HepG2 (cell line): ENCODE measurements at regions not wholly inside any gene's neighbourhood (a gene's known extent, or its start where the extent isn't known, plus 50 kb on each side); places are given as distances from the start of the nearest gene placed in this dataset.

Experiments
- ATAC-seq: fragments of 200-7000 bp; cut with Tn5 transposase; 3 replicates; pipeline ENCODE4 v1.9.1; 2020; ENCODE audit warnings: mild to moderate bottlenecking, moderate library complexity
- BruUV-seq: library from RNA; stranded (reverse); fragments of 400-500 nt; replicated peaks from 2 replicates; lab custom pipeline; 2021; lab: Mats Ljungman, UMichigan
- CTCF ChIA-PET: fragments of 300-600 bp; formaldehyde crosslinking; extraction: SDS; loops from one replicate; lab custom pipeline; 2021; ENCODE audit warnings: low total read pairs, inconsistent platforms, low intra/inter-chr PET ratio; lab: Yijun Ruan, JAX
- POLR2A ChIA-PET: fragments of 350-600 bp; sonication (Branson Sonifier 250); formaldehyde crosslinking; loops from one replicate; lab custom pipeline; 2020; ENCODE audit warnings: antibody characterized with exemption, inconsistent platforms; lab: Yijun Ruan, JAX
- DNase-seq: peaks from one replicate; pipeline ENCODE4 v3.0.0-alpha.2; 2015; ENCODE audit warnings: low spot score
- FAIRE-seq: peaks from 3 replicates; lab custom pipeline; 2011; peaks lifted over from hg19 to GRCh38; lab: Jason Lieb, UNC
- H2AFZ ChIP-seq: one replicate; pipeline ENCODE4 v1.6.1; 2011; ENCODE audit warnings: low read length, inconsistent platforms
- H3K27ac ChIP-seq: fragments of 300-600 bp; 3 replicates; pipeline ENCODE4 v1.8.0; 2011; ENCODE audit warnings: mixed run types, mild to moderate bottlenecking, mixed read lengths, low read length, inconsistent platforms; ENCODE audit not compliant: insufficient read depth; ENCODE audit errors: extremely low read length
- H3K27me3 ChIP-seq, 2 experiments: fragments of 200-600 bp in 1 of 2; 2 replicates in 1 of 2; 3 replicates in 1 of 2; pipeline versions ENCODE4 v1.6.0 to v1.8.0; 2011; ENCODE audit warnings: low read length in 2 of 2, mild to moderate bottlenecking in 2 of 2, moderate library complexity in 2 of 2, inconsistent platforms in 1 of 2; ENCODE audit not compliant: insufficient read depth in 2 of 2, control insufficient read depth in 1 of 2
- H3K36me3 ChIP-seq, 2 experiments: fragments of 200-600 bp in 1 of 2; replicated peaks in 1 of 2; 2 replicates in 1 of 2; 3 replicates in 1 of 2; pipeline versions ENCODE4 v1.5.1 to v1.8.0; 2011; ENCODE audit warnings: low read length in 2 of 2, inconsistent platforms in 1 of 2; ENCODE audit not compliant: insufficient read depth in 2 of 2, control insufficient read depth in 1 of 2
- H3K4me1 ChIP-seq: 2 replicates; pipeline ENCODE4 v1.5.1; 2012; ENCODE audit warnings: low read length, inconsistent platforms; ENCODE audit not compliant: insufficient read depth
- H3K4me2 ChIP-seq: 2 replicates; pipeline ENCODE4 v1.6.0; 2011; ENCODE audit warnings: low read depth, low read length, inconsistent platforms
- H3K4me3 ChIP-seq, 3 experiments: fragments of 200-600 bp in 1 of 3; sonication (generic), shearing (Covaris generic) in 1 of 3; replicated peaks in 1 of 3; 2 replicates each; pipeline ENCODE4 v1.5.1; 2011 to 2016; ENCODE audit warnings: low read length in 3 of 3, inconsistent platforms in 2 of 3, low read depth in 2 of 3, mild to moderate bottlenecking in 2 of 3, control low read depth in 1 of 3, mixed read lengths in 1 of 3; ENCODE audit not compliant: insufficient read depth in 1 of 3
- H3K79me2 ChIP-seq: one replicate; pipeline ENCODE4 v1.6.1; 2011; ENCODE audit warnings: low read length, inconsistent platforms; ENCODE audit not compliant: insufficient read depth
- H3K9ac ChIP-seq: 2 replicates; pipeline ENCODE4 v1.6.0; 2011; ENCODE audit warnings: mild to moderate bottlenecking, low read depth, low read length, inconsistent platforms; ENCODE audit not compliant: insufficient read depth
- H3K9me3 ChIP-seq: 2 replicates; pipeline ENCODE4 v1.5.1; 2012; ENCODE audit warnings: mild to moderate bottlenecking, low read length
- H4K20me1 ChIP-seq: 2 replicates; pipeline ENCODE4 v1.6.0; 2011; ENCODE audit warnings: inconsistent platforms, mild to moderate bottlenecking, low read length, moderate library complexity; ENCODE audit not compliant: insufficient read depth
- ARID2 ChIP-seq: sonication (generic); formaldehyde crosslinking; IDR thresholded peaks from 2 replicates; pipeline ENCODE4 v1.8.1; 2022; ENCODE audit warnings: mild to moderate bottlenecking, missing genetic modification reagents, borderline replicate concordance
- GPBP1L1 ChIP-seq: sonication (generic); formaldehyde crosslinking; IDR thresholded peaks from 2 replicates; pipeline ENCODE4 v1.5.0; 2020; ENCODE audit warnings: mild to moderate bottlenecking, missing genetic modification reagents
- JDP2 ChIP-seq: sonication (generic); formaldehyde crosslinking; IDR thresholded peaks from 2 replicates; pipeline ENCODE4 v1.8.1; 2022; ENCODE audit warnings: missing genetic modification reagents, borderline replicate concordance
- KAT7 ChIP-seq: IDR thresholded peaks from 2 replicates; pipeline ENCODE4 v1.6.1; 2018; ENCODE audit warnings: borderline replicate concordance, missing compliant biosample characterization
- MAZ ChIP-seq, 2 experiments: sonication (generic) in 1 of 2; formaldehyde crosslinking in 1 of 2; IDR thresholded peaks; 2 replicates each; pipeline versions ENCODE4 v1.5.0 to v1.6.1; 2012 to 2020; ENCODE audit warnings: low read depth in 2 of 2, mild to moderate bottlenecking in 2 of 2, borderline replicate concordance in 1 of 2, improper control_type of control experiment in 1 of 2, low read length in 1 of 2, missing genetic modification reagents in 1 of 2, moderate library complexity in 1 of 2
- MEF2D ChIP-seq: sonication (generic); formaldehyde crosslinking; IDR thresholded peaks from 2 replicates; pipeline ENCODE4 v1.5.1; 2020; ENCODE audit warnings: mild to moderate bottlenecking, missing genetic modification reagents
- NCOA1 ChIP-seq: sonication (generic); formaldehyde crosslinking; IDR thresholded peaks from 2 replicates; pipeline ENCODE4 v1.9.0; 2021; ENCODE audit warnings: missing genetic modification reagents
- NRL ChIP-seq: sonication (generic); formaldehyde crosslinking; IDR thresholded peaks from 2 replicates; pipeline ENCODE4 v1.5.0; 2020; ENCODE audit warnings: missing genetic modification reagents, mild to moderate bottlenecking, moderate library complexity, borderline replicate concordance
- RARA ChIP-seq: IDR thresholded peaks from 2 replicates; pipeline ENCODE4 v1.6.1; 2016; ENCODE audit warnings: missing genetic modification reagents, missing compliant biosample characterization
- SALL1 ChIP-seq: sonication (generic); formaldehyde crosslinking; IDR thresholded peaks from 2 replicates; pipeline ENCODE4 v1.8.0; 2022; ENCODE audit warnings: mild to moderate bottlenecking, missing genetic modification reagents
- SMAD3 ChIP-seq: sonication (generic); formaldehyde crosslinking; IDR thresholded peaks from 2 replicates; pipeline ENCODE4 v1.4.0; 2020; ENCODE audit warnings: missing genetic modification reagents
- SP2 ChIP-seq: sonication (generic); formaldehyde crosslinking; IDR thresholded peaks from 2 replicates; pipeline ENCODE4 v1.5.1; 2020; ENCODE audit warnings: mild to moderate bottlenecking, missing genetic modification reagents
- SRSF1 ChIP-seq: fragments of 200-400 bp; formaldehyde crosslinking; optimal IDR thresholded peaks from 2 replicates; pipeline ENCODE3; 2017; ENCODE audit warnings: mild to moderate bottlenecking, low read depth, low read length, moderate library complexity
- U2AF1 ChIP-seq: fragments of 200-400 bp; formaldehyde crosslinking; optimal IDR thresholded peaks from 2 replicates; pipeline ENCODE3; 2017; ENCODE audit warnings: mild to moderate bottlenecking, low read depth, low read length
- ZNF331 ChIP-seq: sonication (generic); formaldehyde crosslinking; IDR thresholded peaks from 2 replicates; pipeline ENCODE4 v1.4.0; 2020; ENCODE audit warnings: missing genetic modification reagents
- ZNF333 ChIP-seq: sonication (generic); formaldehyde crosslinking; IDR thresholded peaks from 2 replicates; pipeline ENCODE4 v1.4.0; 2020; ENCODE audit warnings: mild to moderate bottlenecking, missing genetic modification reagents, borderline replicate concordance
- ZNF354B ChIP-seq: sonication (generic); formaldehyde crosslinking; IDR thresholded peaks from 2 replicates; pipeline ENCODE4 v1.8.0; 2022; ENCODE audit warnings: mild to moderate bottlenecking, missing genetic modification reagents
- ZNF510 ChIP-seq: sonication (generic); formaldehyde crosslinking; IDR thresholded peaks from 2 replicates; pipeline ENCODE4 v1.4.0; 2020; ENCODE audit warnings: low read depth, mild to moderate bottlenecking, missing genetic modification reagents
- WGBS: methylation state at CpG from one replicate; pipeline ENCODE4 v1.1.6; 2017; ENCODE audit warnings: low lambda C conversion rate; 5-methylcytosine and 5-hydroxymethylcytosine counted together
- in situ Hi-C: cut with HindIII; loops from 2 replicates; pipeline ENCODE4 v1.10.0; 2017; ENCODE audit warnings: low pct_unique_long_range_greater_than_20kb; ENCODE audit not compliant: extremely low pct_ligation_motif_present
- intact Hi-C: fragments of 100-400 bp; cut with micrococcal nuclease; formaldehyde crosslinking; loops from one replicate; pipeline ENCODE4 v1.10.0; 2022; ENCODE audit not compliant: unreplicated experiment
- TF ChIP-seq, protein P1 (sequence below): sonication (generic); formaldehyde crosslinking; IDR thresholded peaks from 2 replicates; pipeline ENCODE4 v1.4.0; 2020; ENCODE audit warnings: missing genetic modification reagents

DNA sequence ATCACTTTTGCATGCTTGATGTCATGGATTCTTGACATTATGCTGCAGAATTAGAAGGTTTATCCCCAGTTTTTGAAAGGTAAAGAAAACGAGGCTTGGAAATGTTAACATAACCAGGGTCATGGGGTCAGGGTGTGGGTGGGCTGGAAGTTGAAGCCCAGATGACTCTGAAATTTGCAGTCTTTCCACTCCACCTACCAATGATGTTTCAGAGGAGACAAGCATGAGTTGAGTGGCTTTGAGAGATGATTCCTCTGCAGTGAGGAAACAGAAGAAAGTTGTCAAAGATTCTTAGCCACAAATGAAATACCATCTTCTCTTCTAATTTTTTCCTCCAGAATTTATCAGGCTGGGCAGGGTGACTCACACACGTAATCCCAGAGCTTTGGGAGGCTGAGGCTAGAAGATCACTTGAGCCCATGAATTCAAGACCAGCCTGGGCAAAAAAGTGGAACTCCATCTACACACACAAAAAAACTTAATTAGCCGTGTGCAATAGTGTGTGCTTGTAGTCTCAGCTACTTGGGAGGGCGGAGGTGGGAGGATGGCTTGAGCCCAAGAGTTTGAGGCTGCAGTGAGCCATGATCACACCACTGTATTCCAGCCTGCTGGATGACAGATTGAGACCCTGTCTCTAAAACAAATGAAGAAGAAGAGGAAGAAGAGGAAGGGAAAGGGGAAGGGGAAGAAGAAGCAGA lies 239.1 kb upstream of the AUTS2 start:
- H3K79me2 ChIP-seq: no peaks in the 10 kb centered on the region
- no peaks in the 10 kb centered on the region for H4K20me1 ChIP-seq
- no peak for ATAC-seq
- WGBS: 3% methylated on average over 4 of the region's 4 CpGs
- intact Hi-C loops: no loop called here
- no peak overlapping the region for H3K4me2 ChIP-seq
- H2AFZ ChIP-seq: no peak overlapping the region
- no peak overlapping the region for H3K9ac ChIP-seq
- no peaks in the 10 kb centered on the region for H3K4me1 ChIP-seq
- H3K4me3 ChIP-seq: no peak overlapping the region
- no peaks in the 10 kb centered on the region for H3K36me3 ChIP-seq
- in situ Hi-C loops: no loop called here
- no peak for FAIRE-seq
- no peaks in the 10 kb centered on the region for H3K27me3 ChIP-seq
- H3K9me3 ChIP-seq: no peaks in the 10 kb centered on the region
- no peak overlapping the region for H3K27ac ChIP-seq
- DNase-seq: no peak
- BruUV-seq: no TSS peak
- POLR2A ChIA-PET: no interaction called here
- CTCF ChIA-PET: no interaction called here
- TF ChIP-seq NCOA1 (CRISPR knock-in tag) (no peak), ZNF354B (no peak), ARID2 (CRISPR knock-in tag) (no peak), SALL1 (CRISPR knock-in tag) (no peak), SP2 (no peak), U2AF1 (no peak), JDP2 (CRISPR knock-in tag) (no peak), ZNF331 (CRISPR knock-in tag) (no peak), SMAD3 (CRISPR knock-in tag) (no peak), NRL (CRISPR knock-in tag) (no peak), RARA (CRISPR knock-in tag) (no peak), MEF2D (CRISPR knock-in tag) (no peak), SRSF1 (no peak), GPBP1L1 (no peak), ZNF510 (CRISPR knock-in tag) (no peak), ZNF333 (CRISPR knock-in tag) (no peak), MAZ (IDR thresholded peaks at IDR 0.05; ENCODE audit: borderline replicate concordance, low read depth, low read length) (no peak), MAZ (CRISPR knock-in tag; IDR thresholded peaks at IDR 0.05; ENCODE audit: low read depth) (no peak), KAT7 (CRISPR knock-in tag) (no peak)
- TF ChIP-seq, protein P1, sequence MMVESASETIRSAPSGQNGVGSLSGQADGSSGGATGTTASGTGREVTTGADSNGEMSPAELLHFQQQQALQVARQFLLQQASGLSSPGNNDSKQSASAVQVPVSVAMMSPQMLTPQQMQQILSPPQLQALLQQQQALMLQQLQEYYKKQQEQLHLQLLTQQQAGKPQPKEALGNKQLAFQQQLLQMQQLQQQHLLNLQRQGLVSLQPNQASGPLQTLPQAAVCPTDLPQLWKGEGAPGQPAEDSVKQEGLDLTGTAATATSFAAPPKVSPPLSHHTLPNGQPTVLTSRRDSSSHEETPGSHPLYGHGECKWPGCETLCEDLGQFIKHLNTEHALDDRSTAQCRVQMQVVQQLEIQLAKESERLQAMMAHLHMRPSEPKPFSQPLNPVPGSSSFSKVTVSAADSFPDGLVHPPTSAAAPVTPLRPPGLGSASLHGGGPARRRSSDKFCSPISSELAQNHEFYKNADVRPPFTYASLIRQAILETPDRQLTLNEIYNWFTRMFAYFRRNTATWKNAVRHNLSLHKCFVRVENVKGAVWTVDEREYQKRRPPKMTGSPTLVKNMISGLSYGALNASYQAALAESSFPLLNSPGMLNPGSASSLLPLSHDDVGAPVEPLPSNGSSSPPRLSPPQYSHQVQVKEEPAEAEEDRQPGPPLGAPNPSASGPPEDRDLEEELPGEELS (CRISPR knock-in tag): no peak
